ENCODE measurements at regions not wholly inside any gene's neighbourhood (a gene's known extent, or its start where the extent isn't known, plus 50 kb on each side); places are given as distances from the start of the nearest gene placed in this dataset.

GRCh38 chr4:79081973-79082372 lies 142.7 kb upstream of the PAQR3 start:
- ATAC-seq (no peak), DNase-seq (ENCODE audit: low spot score in 2 of 2) (no peak)
- peaks cover 5 to 11% of the 10 kb centered on the region in 2 donors for H3K9me3 Mint-ChIP-seq
- no peaks in the 10 kb centered on the region for H3K36me3 Mint-ChIP-seq
- H3K27ac Mint-ChIP-seq, result no peak overlapping the region

- ATAC-seq (no peak), DNase-seq (ENCODE audit: low spot score in 2 of 2) (no peak)
- no peak overlapping the region for H3K27ac Mint-ChIP-seq
Measured at GRCh38 chr4:79078339-79078738, 139.1 kb upstream of the PAQR3 start.

GRCh38 chr4:79074040-79074439 lies 134.8 kb upstream of the PAQR3 start:
- ATAC-seq, result no peak
- Mint-ChIP-seq H3K27ac (no peak overlapping the region), H3K9me3 (peaks cover 0 to 13% of the 10 kb centered on the region in 2 donors), H3K36me3 (no peaks in the 10 kb centered on the region)
- no peak for DNase-seq (ENCODE audit: low spot score in 2 of 2)

More at GRCh38 chr4:79078339-79078738, 139.1 kb upstream of the PAQR3 start:
- Mint-ChIP-seq H3K36me3 (no peaks in the 10 kb centered on the region), H3K9me3 (peaks cover 5 to 13% of the 10 kb centered on the region in 2 donors)

DNA sequence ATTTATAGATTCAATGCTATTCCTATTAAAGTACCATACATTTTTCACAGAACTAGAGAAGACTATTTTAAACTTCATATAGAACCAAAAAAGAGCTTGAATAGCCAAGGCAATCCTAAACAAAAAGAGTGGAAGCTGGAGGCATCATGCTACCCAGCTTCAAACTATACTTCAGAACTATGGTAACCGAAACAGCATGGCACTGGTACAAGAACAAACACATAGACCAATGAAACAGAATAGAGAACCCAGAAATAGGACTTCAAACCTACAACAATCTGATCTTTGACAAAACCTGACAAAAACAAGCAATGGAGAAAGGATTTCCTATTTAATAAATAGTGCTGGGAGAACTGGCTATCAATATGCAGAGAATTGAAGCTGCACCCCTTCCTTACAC lies 134.2 kb upstream of the PAQR3 start:
- no peak for ATAC-seq
- H3K27ac Mint-ChIP-seq, result no peak overlapping the region
- H3K36me3 Mint-ChIP-seq, result no peaks in the 10 kb centered on the region
- H3K9me3 Mint-ChIP-seq, result peaks cover 0 to 13% of the 10 kb centered on the region in 2 donors
- DNase-seq (ENCODE audit: low spot score in 2 of 2), result no peak

DNA sequence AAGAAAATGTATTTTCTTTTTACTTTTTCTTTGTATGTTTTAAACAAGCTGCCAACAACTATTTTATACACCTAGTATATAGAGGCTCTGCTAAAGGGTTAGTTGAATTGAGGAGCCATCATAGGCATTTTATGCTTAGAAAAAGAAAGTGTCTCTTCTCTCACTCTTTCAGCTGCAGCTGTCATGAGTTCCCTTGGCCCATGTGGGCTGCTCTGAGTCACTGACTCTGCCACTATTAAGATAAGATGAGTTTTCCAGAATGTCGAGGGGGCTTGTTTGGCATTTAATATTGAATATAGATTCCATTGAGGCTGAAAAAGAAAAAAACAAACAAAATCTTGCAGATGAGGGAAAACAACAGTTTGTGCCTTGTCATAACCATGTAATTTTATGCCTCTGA lies 126.0 kb upstream of the PAQR3 start:
- no peaks in the 10 kb centered on the region for H3K36me3 Mint-ChIP-seq
- no peak overlapping the region for H3K27ac Mint-ChIP-seq
- ATAC-seq, result no peak
- no peak for DNase-seq (ENCODE audit: low spot score in 2 of 2)
- no peaks in the 10 kb centered on the region for H3K9me3 Mint-ChIP-seq

- H3K36me3 Mint-ChIP-seq, result no peaks in the 10 kb centered on the region
- DNase-seq (ENCODE audit: low spot score in 2 of 2), result no peak
- no peak for ATAC-seq
- no peak overlapping the region for H3K27ac Mint-ChIP-seq
- H3K9me3 Mint-ChIP-seq, result no peaks in the 10 kb centered on the region
Measured at GRCh38 chr4:79064806-79065205, 125.6 kb upstream of the PAQR3 start.

DNA sequence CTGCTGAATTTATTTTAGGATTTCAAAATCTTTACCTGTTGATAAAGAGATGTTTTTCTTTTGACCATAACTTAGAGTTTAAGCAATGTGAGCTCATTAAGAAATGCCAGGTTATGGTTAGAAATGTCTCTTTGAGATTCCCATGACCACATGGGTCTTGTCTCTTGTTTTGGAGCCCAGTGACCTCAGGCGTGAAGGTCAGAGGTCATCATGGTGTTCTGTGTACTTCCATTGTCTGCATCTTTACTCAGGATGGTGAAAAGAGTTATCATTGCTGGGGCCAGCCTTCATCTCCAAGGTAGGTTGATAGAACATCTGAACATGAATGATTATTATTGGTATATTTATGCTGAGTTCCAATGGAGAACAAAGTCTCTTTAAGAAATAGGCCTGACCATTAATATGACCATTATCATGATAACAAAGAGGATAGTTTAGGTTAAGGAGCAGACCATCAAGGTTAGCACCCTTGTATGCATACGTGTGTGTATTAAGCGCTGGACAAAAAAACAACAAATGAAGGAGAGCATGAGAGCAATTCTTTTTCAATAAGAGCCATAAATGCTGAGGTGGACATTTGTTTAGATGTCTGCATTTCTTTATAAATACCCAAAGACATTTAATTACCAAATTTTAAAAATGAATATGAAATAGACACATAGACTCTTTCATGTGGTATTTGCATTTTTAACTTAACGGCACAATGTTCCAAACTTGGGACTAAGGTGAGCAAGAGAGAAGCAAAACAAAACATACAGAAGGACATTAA lies 120.6 kb upstream of the PAQR3 start:
- Mint-ChIP-seq H3K27ac (no peak overlapping the region), H3K36me3 (no peaks in the 10 kb centered on the region), H3K9me3 (no peaks in the 10 kb centered on the region)
- DNase-seq (ENCODE audit: low spot score in 2 of 2), result no peak
- no peak for ATAC-seq

DNA sequence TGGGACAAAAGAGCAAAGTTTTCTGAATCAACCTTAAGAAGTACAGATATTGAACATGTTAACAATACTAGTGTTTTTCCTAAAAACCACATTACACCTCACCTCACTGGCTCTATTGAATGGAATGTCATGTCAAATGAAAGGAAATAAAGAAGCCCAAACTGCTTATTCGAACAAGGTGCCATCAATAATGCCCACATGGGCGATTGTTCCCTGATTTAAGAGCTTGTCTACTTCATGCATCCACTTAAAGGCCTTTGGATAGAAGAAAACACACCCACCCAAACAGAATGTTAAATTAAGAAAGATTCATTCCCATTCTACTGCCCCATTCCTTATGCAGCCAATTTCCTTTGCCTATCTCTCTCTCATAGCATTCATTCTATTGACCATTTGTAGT lies 118.5 kb upstream of the PAQR3 start:
- no peak for DNase-seq (ENCODE audit: low spot score in 2 of 2)
- Mint-ChIP-seq H3K9me3 (no peaks in the 10 kb centered on the region), H3K27ac (no peak overlapping the region), H3K36me3 (no peaks in the 10 kb centered on the region)
- no peak for ATAC-seq

GRCh38 chr4:79053754-79054153 lies 114.5 kb upstream of the PAQR3 start:
- ATAC-seq, result no peak

DNA sequence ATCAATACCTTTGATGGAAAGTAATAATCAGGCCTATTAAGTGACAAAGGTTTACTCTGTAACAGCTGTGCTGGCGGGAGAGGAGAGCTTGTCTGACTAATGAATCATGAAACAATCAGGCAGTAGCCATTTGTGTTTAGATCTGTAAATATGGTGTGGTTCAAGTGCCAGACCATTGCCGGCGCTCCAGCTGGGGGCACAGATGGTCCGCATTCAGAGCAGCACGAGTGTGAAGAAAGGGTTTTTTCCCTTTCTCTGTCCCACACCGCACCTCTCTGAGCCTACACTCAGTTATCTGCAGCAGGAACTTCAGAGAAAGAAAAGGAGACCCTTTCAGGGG lies 111.3 kb upstream of the PAQR3 start:
- no peak for ATAC-seq
- DNase-seq (ENCODE audit: low spot score in 2 of 2), result no peak
- H3K36me3 Mint-ChIP-seq, result no peaks in the 10 kb centered on the region
- no peaks in the 10 kb centered on the region for H3K9me3 Mint-ChIP-seq
- H3K27ac Mint-ChIP-seq, result no peak overlapping the region

More at GRCh38 chr4:79053754-79054153, 114.5 kb upstream of the PAQR3 start:
- H3K27ac Mint-ChIP-seq, result no peak overlapping the region
- no peak for DNase-seq (ENCODE audit: low spot score in 2 of 2)
- no peaks in the 10 kb centered on the region for H3K36me3 Mint-ChIP-seq
- H3K9me3 Mint-ChIP-seq, result no peaks in the 10 kb centered on the region

GRCh38 chr4:79049840-79050540 lies 110.8 kb upstream of the PAQR3 start:
- DNase-seq (ENCODE audit: low spot score in 2 of 2) (no peak), ATAC-seq (no peak)
- H3K9me3 Mint-ChIP-seq, result no peaks in the 10 kb centered on the region
- no peaks in the 10 kb centered on the region for H3K36me3 Mint-ChIP-seq
- no peak overlapping the region for H3K27ac Mint-ChIP-seq

DNA sequence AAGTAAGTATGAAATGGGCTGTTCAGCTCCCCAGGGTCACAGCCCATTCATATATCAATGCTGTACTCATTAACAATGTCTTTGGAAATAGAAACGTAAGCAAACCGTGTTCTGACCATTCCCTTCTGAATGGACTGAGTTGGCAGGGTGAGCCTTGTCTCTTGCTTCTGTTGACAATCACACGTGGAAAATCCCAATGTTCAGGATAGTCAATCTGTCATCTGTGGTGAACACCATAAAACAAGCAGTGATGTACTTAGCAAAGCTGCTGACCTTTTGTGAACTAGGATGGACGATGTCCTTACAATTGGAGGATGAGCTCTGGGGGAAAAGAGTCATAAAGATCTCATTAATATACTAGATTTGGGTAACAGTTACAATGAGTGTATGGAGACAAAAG lies 109.6 kb upstream of the PAQR3 start:
- no peak for DNase-seq (ENCODE audit: low spot score in 2 of 2)
- Mint-ChIP-seq H3K36me3 (no peaks in the 10 kb centered on the region), H3K27ac (no peak overlapping the region), H3K9me3 (no peaks in the 10 kb centered on the region)
- ATAC-seq, result no peak

DNA sequence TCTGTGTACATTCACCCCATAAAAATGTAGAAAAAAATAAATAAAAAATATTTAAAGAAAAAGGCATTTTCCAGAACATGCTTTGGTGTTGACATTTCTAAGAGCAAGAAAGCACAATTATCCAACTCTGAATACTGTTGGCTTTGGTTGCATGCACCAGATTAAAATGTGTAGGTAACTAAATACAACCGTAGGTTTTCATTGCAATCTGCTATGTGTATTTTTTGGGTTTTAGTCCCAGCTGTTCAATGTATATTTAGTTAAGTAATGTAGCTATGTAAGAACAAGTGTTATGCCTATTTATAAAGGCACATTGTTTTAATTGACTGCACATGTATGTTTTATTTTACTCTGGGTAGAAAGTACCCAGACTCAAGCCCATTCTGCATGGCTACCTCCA lies 108.1 kb upstream of the PAQR3 start:
- no peaks in the 10 kb centered on the region for H3K9me3 Mint-ChIP-seq
- no peaks in the 10 kb centered on the region for H3K36me3 Mint-ChIP-seq
- DNase-seq (ENCODE audit: low spot score in 2 of 2), result no peak
- ATAC-seq, result no peak
- no peak overlapping the region for H3K27ac Mint-ChIP-seq

DNA sequence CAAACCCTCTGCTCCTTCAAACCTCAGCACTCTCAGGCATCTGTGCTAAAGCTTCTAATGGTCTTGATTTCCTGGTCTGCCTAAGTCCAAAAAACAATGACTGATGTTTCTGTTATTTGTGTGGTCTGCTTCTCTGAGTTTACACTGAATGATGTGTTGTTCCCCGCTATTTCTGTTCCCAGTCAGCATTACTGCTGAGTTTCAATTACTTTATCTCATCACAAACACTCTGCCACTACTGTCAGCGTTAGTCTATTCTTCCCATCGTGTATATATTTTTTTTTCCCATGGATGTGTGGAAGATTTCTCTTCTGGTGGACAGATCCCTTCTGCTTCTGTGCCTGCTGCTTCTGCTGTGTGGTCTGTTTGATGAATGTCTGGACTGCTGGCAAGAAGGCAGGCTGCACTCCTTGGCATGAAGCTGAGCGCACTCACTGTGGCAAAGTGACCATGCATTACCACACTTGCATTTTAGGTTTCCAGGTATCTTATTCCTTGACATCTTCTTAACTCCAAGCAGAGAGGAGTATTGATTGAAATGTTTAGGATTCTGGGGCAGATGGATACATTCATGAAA lies 106.9 kb upstream of the PAQR3 start:
- DNase-seq (ENCODE audit: low spot score in 2 of 2) (no peak), ATAC-seq (no peak)
- Mint-ChIP-seq H3K9me3 (no peaks in the 10 kb centered on the region), H3K36me3 (no peaks in the 10 kb centered on the region), H3K27ac (no peak overlapping the region)

DNA sequence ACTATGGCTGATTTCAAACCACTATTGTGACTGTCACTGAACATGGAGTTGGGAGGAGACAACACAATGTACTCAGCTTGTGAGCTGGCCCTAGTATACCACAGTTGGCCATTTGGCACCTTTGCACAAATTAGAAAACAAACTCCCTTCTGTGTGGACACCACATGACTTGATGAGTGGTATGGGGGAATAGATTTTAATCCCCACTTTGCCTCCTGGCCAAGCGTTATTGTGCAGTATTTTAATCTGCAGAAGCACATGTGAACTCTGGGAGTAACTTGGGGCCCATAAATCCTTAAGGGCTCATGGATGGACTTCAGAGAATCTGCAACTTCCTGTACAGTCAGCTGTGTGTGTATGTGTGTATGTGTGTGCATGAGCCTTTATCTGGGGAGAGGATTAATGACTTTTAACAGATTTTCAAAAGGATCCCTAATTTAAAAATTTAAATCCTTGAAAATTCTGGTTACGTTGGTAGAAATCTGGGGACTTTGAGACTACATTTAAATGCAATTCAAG lies 105.0 kb upstream of the PAQR3 start:
- Mint-ChIP-seq H3K36me3 (no peaks in the 10 kb centered on the region), H3K27ac (no peak overlapping the region), H3K9me3 (no peaks in the 10 kb centered on the region)
- ATAC-seq (no peak), DNase-seq (ENCODE audit: low spot score in 2 of 2) (no peak)

- no peak for DNase-seq (ENCODE audit: low spot score in 2 of 2)
- H3K9me3 Mint-ChIP-seq, result no peaks in the 10 kb centered on the region
- H3K36me3 Mint-ChIP-seq, result no peaks in the 10 kb centered on the region
- ATAC-seq, result no peak
- no peak overlapping the region for H3K27ac Mint-ChIP-seq
Measured at GRCh38 chr4:79043138-79043537, 103.9 kb upstream of the PAQR3 start.

GRCh38 chr4:79042079-79042674 lies 102.9 kb upstream of the PAQR3 start:
- no peak for ATAC-seq
- no peaks in the 10 kb centered on the region for H3K9me3 Mint-ChIP-seq

More at GRCh38 chr4:79042079-79042674, 102.9 kb upstream of the PAQR3 start:
- no peak overlapping the region for H3K27ac Mint-ChIP-seq
- no peaks in the 10 kb centered on the region for H3K36me3 Mint-ChIP-seq
- DNase-seq (ENCODE audit: low spot score in 2 of 2), result no peak

Data from activated naive CD4-positive, alpha-beta T cell treated with anti-CD3 and anti-CD28 coated beads, Interleukin-2, amount 50 U/mL, for 72 hours (primary cell).